IPS-20b (cell line): ENCODE measurements at regions not wholly inside any gene's neighbourhood (a gene's known extent, or its start where the extent isn't known, plus 50 kb on each side); places are given as distances from the start of the nearest gene placed in this dataset.

Source experiments
- H3K27ac ChIP-seq: one replicate; pipeline ENCODE4 v1.5.1; 2013; ENCODE audit warnings: low read length
- H3K27me3 ChIP-seq: 2 replicates; pipeline ENCODE4 v1.6.1; 2013; ENCODE audit warnings: mild to moderate bottlenecking, low read length, inconsistent platforms; ENCODE audit not compliant: insufficient read depth
- H3K36me3 ChIP-seq: 2 replicates; pipeline ENCODE4 v1.6.1; 2013; ENCODE audit warnings: low read depth, mild to moderate bottlenecking, inconsistent platforms, low read length, moderate library complexity; ENCODE audit not compliant: insufficient read depth
- H3K4me1 ChIP-seq: 2 replicates; pipeline ENCODE4 v1.6.1; 2013; ENCODE audit warnings: mild to moderate bottlenecking, control low read depth, inconsistent platforms, low read length, moderate library complexity; ENCODE audit not compliant: insufficient read depth
- H3K4me3 ChIP-seq: 2 replicates; pipeline ENCODE4 v1.5.1; 2013; ENCODE audit warnings: mild to moderate bottlenecking, low read length, inconsistent platforms
- H3K9ac ChIP-seq: 2 replicates; pipeline ENCODE4 v1.6.1; 2013; ENCODE audit warnings: low read depth, mild to moderate bottlenecking, inconsistent platforms, low read length, moderate library complexity
- H3K9me3 ChIP-seq: 2 replicates; pipeline ENCODE4 v1.6.1; 2013; ENCODE audit warnings: mild to moderate bottlenecking, low read depth, low read length, inconsistent platforms; ENCODE audit not compliant: insufficient read depth

DNA sequence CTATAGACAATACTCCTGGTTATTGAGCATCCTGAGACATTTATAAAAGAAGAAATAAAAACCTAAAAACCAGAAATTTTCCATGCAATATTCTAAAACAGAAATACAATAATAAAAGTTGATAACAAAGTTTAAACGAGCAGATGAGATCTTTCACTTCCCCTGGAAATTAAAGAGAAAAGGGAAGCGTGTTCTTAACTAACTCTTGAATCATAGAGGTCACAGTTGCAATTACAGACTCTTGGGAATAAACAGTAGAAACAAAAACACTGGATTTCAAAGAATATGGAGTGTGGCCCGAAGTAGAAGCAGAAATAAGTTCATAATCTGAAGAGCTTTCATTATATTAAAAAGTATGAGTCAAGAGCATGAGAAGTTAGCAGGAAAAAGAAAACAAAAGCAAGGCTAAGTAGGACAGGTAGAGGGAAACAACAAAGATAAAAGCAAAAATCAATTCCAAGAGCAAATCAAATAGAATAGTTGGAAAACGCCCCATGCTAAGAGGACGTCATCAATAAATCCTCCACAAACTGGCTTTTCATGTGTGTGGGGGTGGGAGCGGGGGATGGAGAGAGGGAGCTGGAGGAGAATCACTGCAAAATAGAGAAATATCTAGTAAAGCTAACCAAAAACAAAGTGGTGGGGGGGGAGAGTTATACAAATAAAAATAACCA is 55.2 kb upstream of the C10orf71 start:
- H3K9me3 ChIP-seq: no peaks in the 10 kb centered on the region
- H3K4me3 ChIP-seq: no peak overlapping the region
- no peak overlapping the region for H3K27ac ChIP-seq
- peaks cover 61% of the 10 kb centered on the region for H3K27me3 ChIP-seq
- H3K9ac ChIP-seq: no peak overlapping the region
- no peaks in the 10 kb centered on the region for H3K36me3 ChIP-seq
- H3K4me1 ChIP-seq: peaks cover 6% of the 10 kb centered on the region; the same call in 1 of the 2 replicates

DNA sequence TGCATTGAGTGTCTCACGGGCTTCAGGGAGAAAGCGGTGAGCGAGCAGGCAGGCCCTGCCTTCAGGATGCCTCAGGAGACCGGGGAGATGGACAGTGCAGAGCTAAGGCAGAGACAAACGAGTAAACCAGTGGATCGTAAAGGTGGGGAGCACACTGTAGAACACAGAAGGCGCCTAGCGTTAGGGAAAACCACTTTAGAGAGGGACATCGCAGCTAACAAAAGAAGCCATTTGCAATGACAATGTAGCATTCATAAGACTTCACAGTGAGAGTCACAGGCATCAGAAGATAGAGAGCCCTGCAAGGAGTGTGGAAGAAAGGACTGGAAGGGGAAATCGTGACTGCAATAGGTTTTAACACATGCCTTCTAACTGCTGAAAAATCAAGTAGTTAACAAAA is 54.9 kb upstream of the TMEM273 start:
- H3K27ac ChIP-seq: no peak overlapping the region
- H3K4me3 ChIP-seq: no peak overlapping the region

DNA sequence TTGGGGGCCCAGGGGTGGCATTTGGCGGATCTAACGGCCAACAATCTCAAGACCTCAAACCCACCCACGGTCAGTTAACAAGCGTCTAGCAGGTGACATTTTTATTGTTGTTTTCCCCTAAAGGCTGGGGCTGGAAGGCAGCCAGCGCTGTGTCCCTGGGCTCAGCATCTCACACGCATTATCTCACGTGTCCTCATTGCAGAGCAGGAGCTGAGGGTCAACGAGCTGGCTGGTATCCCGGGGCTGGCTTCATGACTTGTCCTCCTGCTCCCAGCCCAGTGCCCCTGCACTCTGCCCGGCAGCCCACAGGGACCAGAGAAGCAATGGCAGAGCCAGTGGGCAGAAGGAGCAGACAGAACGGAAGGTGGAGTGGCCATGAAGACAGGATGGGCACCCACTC is 54.4 kb upstream of the TMEM273 start:
- H3K27me3 ChIP-seq: peaks cover 61% of the 10 kb centered on the region
- H3K36me3 ChIP-seq: no peaks in the 10 kb centered on the region
- no peak overlapping the region for H3K9ac ChIP-seq
- H3K4me3 ChIP-seq: no peak overlapping the region
- H3K9me3 ChIP-seq: no peaks in the 10 kb centered on the region
- no peak overlapping the region for H3K27ac ChIP-seq
- peaks cover 6% of the 10 kb centered on the region; the same call in 1 of the 2 replicates for H3K4me1 ChIP-seq

More for the DNA sequence above, 54.9 kb upstream of the TMEM273 start:
- no peaks in the 10 kb centered on the region for H3K9me3 ChIP-seq
- H3K4me1 ChIP-seq: peaks cover 6% of the 10 kb centered on the region; the same call in 1 of the 2 replicates
- peaks cover 61% of the 10 kb centered on the region for H3K27me3 ChIP-seq
- no peaks in the 10 kb centered on the region for H3K36me3 ChIP-seq
- H3K9ac ChIP-seq: no peak overlapping the region

DNA sequence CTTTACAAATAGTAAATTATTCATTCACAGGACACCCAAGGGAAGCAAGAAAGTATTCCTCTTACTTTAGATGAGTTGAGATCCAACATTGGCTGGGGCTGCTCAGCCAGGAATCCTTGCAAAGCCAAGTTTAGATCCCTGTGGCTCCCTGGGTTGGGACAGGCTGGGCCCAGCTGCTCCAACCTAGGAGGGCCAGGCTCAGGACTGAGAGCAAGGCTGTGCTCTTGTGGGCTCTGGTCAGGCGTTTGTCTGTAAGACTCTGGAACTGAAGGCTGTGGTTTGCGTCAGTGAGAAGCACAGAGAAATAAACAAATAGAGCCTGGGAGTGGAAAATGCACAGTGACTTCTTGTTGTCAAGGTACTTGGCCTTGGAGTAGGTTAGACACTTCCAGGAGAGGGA is 53.2 kb upstream of the TMEM273 start:
- Histone ChIP-seq H3K27ac (no peak overlapping the region), H3K4me1 (peaks cover 6% of the 10 kb centered on the region; the same call in 1 of the 2 replicates)

GRCh38 chr10:49240946-49241345 is 52.8 kb upstream of the TMEM273 start:
- peaks cover 61% of the 10 kb centered on the region for H3K27me3 ChIP-seq
- H3K4me3 ChIP-seq: no peak overlapping the region

More for the DNA sequence above, 53.2 kb upstream of the TMEM273 start:
- Histone ChIP-seq H3K9ac (no peak overlapping the region), H3K9me3 (no peaks in the 10 kb centered on the region), H3K27me3 (peaks cover 61% of the 10 kb centered on the region), H3K36me3 (no peaks in the 10 kb centered on the region), H3K4me3 (no peak overlapping the region)

More at GRCh38 chr10:49240946-49241345, 52.8 kb upstream of the TMEM273 start:
- H3K27ac ChIP-seq: no peak overlapping the region
- H3K9me3 ChIP-seq: no peaks in the 10 kb centered on the region
- H3K36me3 ChIP-seq: no peaks in the 10 kb centered on the region
- H3K9ac ChIP-seq: no peak overlapping the region
- peaks cover 6% of the 10 kb centered on the region; the same call in 1 of the 2 replicates for H3K4me1 ChIP-seq
